OCI-LY3 (cell line): ENCODE measurements at regions not wholly inside any gene's neighbourhood (a gene's known extent, or its start where the extent isn't known, plus 50 kb on each side); places are given as distances from the start of the nearest gene placed in this dataset.

Experiments used
- CTCF ChIP-seq: fragments of 200-600, 300-600 bp; sonication (generic); IDR thresholded peaks from 2 replicates; pipeline ENCODE4 v1.5.1; 2014; ENCODE audit warnings: antibody characterized with exemption, low read length, low read depth
- EZH2phosphoT487 ChIP-seq: fragments of 200-600 bp; shearing (Covaris generic); IDR thresholded peaks from 2 replicates; pipeline ENCODE4 v1.6.1; 2018; ENCODE audit warnings: antibody characterized with exemption, mixed run types, low read depth

- TF ChIP-seq CTCF (no peak), EZH2phosphoT487 (no peak)
These were observed 114.0 kb upstream of the LNX1 start for GRCh38 chr4:53705151-53705764.
